DND-41 (cell line): ENCODE measurements at regions not wholly inside any gene's neighbourhood (a gene's known extent, or its start where the extent isn't known, plus 50 kb on each side); places are given as distances from the start of the nearest gene placed in this dataset.

Source experiments
- ATAC-seq: fragments of 200-7000 bp; cut with Tn5 transposase; 3 replicates; pipeline ENCODE4 v1.9.1; 2021; ENCODE audit warnings: low read depth; ENCODE audit not compliant: insufficient read depth
- DNase-seq: peaks from one replicate; pipeline ENCODE4 v3.0.0-alpha.2; 2020
- H2AFZ ChIP-seq: 2 replicates; pipeline ENCODE4 v1.6.0; 2012; ENCODE audit warnings: low read depth, low read length
- H3K27ac ChIP-seq: 2 replicates; pipeline ENCODE4 v1.5.1; 2012; ENCODE audit warnings: low read length, inconsistent platforms
- H3K27me3 ChIP-seq: fragments of 200-600 bp; sonication (generic); 2 replicates; pipeline ENCODE4 v1.6.0; 2012; ENCODE audit warnings: low read length, mild to moderate bottlenecking, inconsistent platforms; ENCODE audit not compliant: insufficient read depth, poor library complexity
- H3K36me3 ChIP-seq: 2 replicates; pipeline ENCODE4 v1.5.1; 2012; ENCODE audit warnings: low read length, inconsistent platforms; ENCODE audit not compliant: insufficient read depth
- H3K4me1 ChIP-seq: 2 replicates; pipeline ENCODE4 v1.5.1; 2012; ENCODE audit warnings: mild to moderate bottlenecking, low read length; ENCODE audit not compliant: insufficient read depth
- H3K4me2 ChIP-seq: 2 replicates; pipeline ENCODE4 v1.6.0; 2012; ENCODE audit warnings: mild to moderate bottlenecking, moderate library complexity, low read length, inconsistent platforms; ENCODE audit not compliant: insufficient read depth
- H3K4me3 ChIP-seq, 2 experiments: fragments of 200-600 bp in 1 of 2; shearing (Covaris generic) in 1 of 2; 2 replicates each; pipeline ENCODE4 v1.5.1; 2012 to 2016; ENCODE audit warnings: inconsistent platforms in 2 of 2, low read length in 2 of 2, mild to moderate bottlenecking in 2 of 2, low read depth in 1 of 2, moderate library complexity in 1 of 2
- H3K79me2 ChIP-seq: 2 replicates; pipeline ENCODE4 v1.6.0; 2012; ENCODE audit warnings: low read length, inconsistent platforms; ENCODE audit not compliant: insufficient read depth
- H3K9ac ChIP-seq: 2 replicates; pipeline ENCODE4 v1.6.0; 2012; ENCODE audit warnings: low read depth, mild to moderate bottlenecking, inconsistent platforms, low read length, moderate library complexity
- H3K9me3 ChIP-seq: 2 replicates; pipeline ENCODE4 v1.5.1; 2012; ENCODE audit warnings: low read length, moderate library complexity, mild to moderate bottlenecking, inconsistent platforms; ENCODE audit not compliant: insufficient read depth, severe bottlenecking
- H4K20me1 ChIP-seq: 2 replicates; pipeline ENCODE4 v1.6.0; 2012; ENCODE audit warnings: low read length; ENCODE audit not compliant: insufficient read depth
- CTCF ChIP-seq: IDR thresholded peaks from 2 replicates; pipeline ENCODE4 v1.5.1; 2012; ENCODE audit warnings: borderline replicate concordance, low read length, moderate library complexity, mild to moderate bottlenecking; ENCODE audit not compliant: poor library complexity, severe bottlenecking; ENCODE audit errors: extremely low read depth
- EZH2 ChIP-seq: IDR thresholded peaks from 3 replicates; pipeline ENCODE4 v1.6.1; 2012; ENCODE audit warnings: borderline replicate concordance, low read depth, mild to moderate bottlenecking, moderate library complexity, low read length, inconsistent platforms; ENCODE audit not compliant: severe bottlenecking

GRCh38 chr2:222039821-222040220 lies 259.0 kb downstream of the PAX3 start:
- H3K79me2 ChIP-seq: no peaks in the 10 kb centered on the region
- H3K36me3 ChIP-seq: no peaks in the 10 kb centered on the region
- no peak overlapping the region for H3K4me3 ChIP-seq
- H3K4me2 ChIP-seq: no peak overlapping the region
- H3K27ac ChIP-seq: no peak overlapping the region
- ATAC-seq: no peak
- DNase-seq: no peak
- TF ChIP-seq CTCF: no peak
- no peak for TF ChIP-seq EZH2
- H3K9me3 ChIP-seq: no peaks in the 10 kb centered on the region
- no peaks in the 10 kb centered on the region for H3K4me1 ChIP-seq
- H3K27me3 ChIP-seq: no peaks in the 10 kb centered on the region
- H4K20me1 ChIP-seq: no peaks in the 10 kb centered on the region
- no peak overlapping the region for H2AFZ ChIP-seq
- H3K9ac ChIP-seq: no peak overlapping the region

GRCh38 chr2:222038067-222038802 lies 260.6 kb downstream of the PAX3 start:
- H3K4me1 ChIP-seq: no peaks in the 10 kb centered on the region
- DNase-seq (no peak), ATAC-seq (no peak)
- H3K27ac ChIP-seq: no peak overlapping the region
- H3K9me3 ChIP-seq: no peaks in the 10 kb centered on the region
- no peaks in the 10 kb centered on the region for H3K27me3 ChIP-seq
- no peaks in the 10 kb centered on the region for H3K79me2 ChIP-seq
- H2AFZ ChIP-seq: no peak overlapping the region
- TF ChIP-seq EZH2 (no peak), CTCF (peak; percentile 36)
- no peaks in the 10 kb centered on the region for H4K20me1 ChIP-seq
- H3K9ac ChIP-seq: no peak overlapping the region
- H3K4me2 ChIP-seq: no peak overlapping the region
- no peaks in the 10 kb centered on the region for H3K36me3 ChIP-seq
- no peak overlapping the region for H3K4me3 ChIP-seq

GRCh38 chr2:222037211-222037610 lies 261.6 kb downstream of the PAX3 start:
- Histone ChIP-seq H4K20me1 (no peaks in the 10 kb centered on the region), H3K27ac (no peak overlapping the region), H3K79me2 (no peaks in the 10 kb centered on the region), H3K4me3 (no peak overlapping the region), H3K27me3 (no peaks in the 10 kb centered on the region), H3K9me3 (no peaks in the 10 kb centered on the region), H3K4me2 (no peak overlapping the region), H3K36me3 (no peaks in the 10 kb centered on the region), H3K4me1 (no peaks in the 10 kb centered on the region), H2AFZ (no peak overlapping the region), H3K9ac (no peak overlapping the region)
- ATAC-seq: no peak
- TF ChIP-seq CTCF (no peak), EZH2 (no peak)
- DNase-seq: no peak
